ENCODE measurements at regions not wholly inside any gene's neighbourhood (a gene's known extent, or its start where the extent isn't known, plus 50 kb on each side); places are given as distances from the start of the nearest gene placed in this dataset.

DNA sequence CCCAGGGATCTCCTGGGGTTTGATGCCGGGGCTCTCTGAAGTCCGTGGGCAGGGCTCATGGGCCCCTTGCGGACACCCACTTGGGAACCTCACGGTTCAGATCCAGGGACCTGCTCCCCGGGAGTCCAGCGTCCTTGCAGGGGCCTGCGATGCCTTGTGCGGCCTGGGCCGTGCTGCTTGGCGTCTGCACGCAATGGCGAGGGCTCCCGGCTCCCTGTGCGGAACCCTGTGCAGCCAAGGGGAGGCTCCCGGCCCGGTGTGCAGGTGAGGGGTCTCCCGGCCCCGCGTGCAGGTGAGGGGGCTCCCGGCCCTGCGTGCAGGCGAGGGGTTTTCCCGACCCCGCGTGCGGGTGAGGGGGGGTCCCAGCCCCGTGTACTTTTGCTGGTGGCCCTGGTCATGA lies 146.7 kb downstream of the DNAJB6 start:
- TF ChIP-seq, protein P1, sequence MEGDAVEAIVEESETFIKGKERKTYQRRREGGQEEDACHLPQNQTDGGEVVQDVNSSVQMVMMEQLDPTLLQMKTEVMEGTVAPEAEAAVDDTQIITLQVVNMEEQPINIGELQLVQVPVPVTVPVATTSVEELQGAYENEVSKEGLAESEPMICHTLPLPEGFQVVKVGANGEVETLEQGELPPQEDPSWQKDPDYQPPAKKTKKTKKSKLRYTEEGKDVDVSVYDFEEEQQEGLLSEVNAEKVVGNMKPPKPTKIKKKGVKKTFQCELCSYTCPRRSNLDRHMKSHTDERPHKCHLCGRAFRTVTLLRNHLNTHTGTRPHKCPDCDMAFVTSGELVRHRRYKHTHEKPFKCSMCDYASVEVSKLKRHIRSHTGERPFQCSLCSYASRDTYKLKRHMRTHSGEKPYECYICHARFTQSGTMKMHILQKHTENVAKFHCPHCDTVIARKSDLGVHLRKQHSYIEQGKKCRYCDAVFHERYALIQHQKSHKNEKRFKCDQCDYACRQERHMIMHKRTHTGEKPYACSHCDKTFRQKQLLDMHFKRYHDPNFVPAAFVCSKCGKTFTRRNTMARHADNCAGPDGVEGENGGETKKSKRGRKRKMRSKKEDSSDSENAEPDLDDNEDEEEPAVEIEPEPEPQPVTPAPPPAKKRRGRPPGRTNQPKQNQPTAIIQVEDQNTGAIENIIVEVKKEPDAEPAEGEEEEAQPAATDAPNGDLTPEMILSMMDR (conservative IDR thresholded peaks at IDR 0.05; ENCODE audit: low read depth, low read length): no peak
- TF ChIP-seq EZH2phosphoT487 (IDR thresholded peaks at IDR 0.05; ENCODE audit: borderline replicate concordance, low read length) (no peak), EZH2 (IDR thresholded peaks at IDR 0.05; ENCODE audit: low read length, unreplicated experiment) (no peak)
- H3K27ac ChIP-seq (ENCODE audit: low read length): no peak overlapping the region
- no peak overlapping the region for H3K4me2 ChIP-seq (ENCODE audit: low read length)
- peaks cover 4% of the 10 kb centered on the region; the same call in 1 of the 2 replicates for H3K4me1 ChIP-seq (ENCODE audit: insufficient read depth, low read length)
- no peak overlapping the region for H3K9ac ChIP-seq (ENCODE audit: low read length)
- CTCF ChIA-PET: interaction anchor here (0.6 kb wide), 1 partner anchor 9 kb away, joined by 3 read pairs; no protein-coding TSS in a partner anchor
- H3K27me3 ChIP-seq (ENCODE audit: low read length): no peaks in the 10 kb centered on the region
- H2AFZ ChIP-seq (ENCODE audit: low read length): no peak overlapping the region
- no peaks in the 10 kb centered on the region for H3K9me3 ChIP-seq (ENCODE audit: low read length)
- POLR2A ChIA-PET (ENCODE audit: unreplicated experiment): no interaction called here
- DNase-seq (no peak), ATAC-seq (no peak)
- no peaks in the 10 kb centered on the region for H3K9me2 ChIP-seq (replicated peaks; ENCODE audit: low read length)
- no TSS peak for BruUV-seq (replicated peaks)
- intact Hi-C loops (cut with micrococcal nuclease): no loop called here
- no peaks in the 10 kb centered on the region for H3F3A ChIP-seq (ENCODE audit: low read length, unreplicated experiment)
- no peaks in the 10 kb centered on the region for H3K79me2 ChIP-seq (ENCODE audit: low read length)
- no peak overlapping the region for H3K4me3 ChIP-seq (ENCODE audit: low read length)
- H4K20me1 ChIP-seq (ENCODE audit: low read length): no peaks in the 10 kb centered on the region
- no peaks in the 10 kb centered on the region for H3K36me3 ChIP-seq (ENCODE audit: low read depth, low read length)

DNA sequence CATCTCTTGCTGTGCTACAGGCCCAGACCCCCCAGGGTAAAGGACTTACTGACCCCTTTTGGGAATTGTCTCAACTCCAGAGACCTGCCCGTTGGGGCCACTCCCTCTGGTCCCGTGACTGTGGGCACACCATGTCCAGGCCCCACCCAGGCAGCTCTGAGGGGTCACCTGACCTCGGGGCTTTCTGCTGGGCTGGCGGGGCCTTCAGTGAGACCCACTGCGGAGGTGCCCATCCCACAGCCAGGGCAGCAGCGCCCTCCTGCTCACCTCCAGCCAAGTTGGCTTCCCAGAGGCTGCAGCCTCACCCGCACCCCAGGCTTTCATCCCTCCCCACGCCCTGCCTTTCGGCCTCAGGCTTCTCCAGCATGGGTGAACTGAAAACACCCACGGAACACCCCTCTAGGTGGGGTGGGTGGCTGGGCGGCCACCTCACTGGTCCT lies 147.2 kb downstream of the DNAJB6 start:
- no peak overlapping the region for H3K4me2 ChIP-seq (ENCODE audit: low read length)
- no peaks in the 10 kb centered on the region for H4K20me1 ChIP-seq (ENCODE audit: low read length)
- H3K27me3 ChIP-seq (ENCODE audit: low read length): no peaks in the 10 kb centered on the region
- H3K79me2 ChIP-seq (ENCODE audit: low read length): no peaks in the 10 kb centered on the region
- H3F3A ChIP-seq (ENCODE audit: low read length, unreplicated experiment): no peaks in the 10 kb centered on the region
- no peak for DNase-seq
- no peaks in the 10 kb centered on the region for H3K36me3 ChIP-seq (ENCODE audit: low read depth, low read length)
- TF ChIP-seq EZH2 (IDR thresholded peaks at IDR 0.05; ENCODE audit: low read length, unreplicated experiment): no peak
- TF ChIP-seq, protein P1 (conservative IDR thresholded peaks at IDR 0.05; ENCODE audit: low read depth, low read length): no peak
- TF ChIP-seq EZH2phosphoT487 (IDR thresholded peaks at IDR 0.05; ENCODE audit: borderline replicate concordance, low read length): no peak
- H3K9me3 ChIP-seq (ENCODE audit: low read length): no peaks in the 10 kb centered on the region
- no peaks in the 10 kb centered on the region for H3K9me2 ChIP-seq (replicated peaks; ENCODE audit: low read length)
- intact Hi-C loops (cut with micrococcal nuclease): no loop called here
- POLR2A ChIA-PET (ENCODE audit: unreplicated experiment): no interaction called here
- no TSS peak for BruUV-seq (replicated peaks)
- H3K4me3 ChIP-seq (ENCODE audit: low read length): no peak overlapping the region
- peaks cover 8% of the 10 kb centered on the region for H3K4me1 ChIP-seq (ENCODE audit: insufficient read depth, low read length)
- CTCF ChIA-PET: no interaction called here
- H3K27ac ChIP-seq (ENCODE audit: low read length): no peak overlapping the region
- no peak overlapping the region for H2AFZ ChIP-seq (ENCODE audit: low read length)
- ATAC-seq: no peak
- H3K9ac ChIP-seq (ENCODE audit: low read length): no peak overlapping the region

DNA sequence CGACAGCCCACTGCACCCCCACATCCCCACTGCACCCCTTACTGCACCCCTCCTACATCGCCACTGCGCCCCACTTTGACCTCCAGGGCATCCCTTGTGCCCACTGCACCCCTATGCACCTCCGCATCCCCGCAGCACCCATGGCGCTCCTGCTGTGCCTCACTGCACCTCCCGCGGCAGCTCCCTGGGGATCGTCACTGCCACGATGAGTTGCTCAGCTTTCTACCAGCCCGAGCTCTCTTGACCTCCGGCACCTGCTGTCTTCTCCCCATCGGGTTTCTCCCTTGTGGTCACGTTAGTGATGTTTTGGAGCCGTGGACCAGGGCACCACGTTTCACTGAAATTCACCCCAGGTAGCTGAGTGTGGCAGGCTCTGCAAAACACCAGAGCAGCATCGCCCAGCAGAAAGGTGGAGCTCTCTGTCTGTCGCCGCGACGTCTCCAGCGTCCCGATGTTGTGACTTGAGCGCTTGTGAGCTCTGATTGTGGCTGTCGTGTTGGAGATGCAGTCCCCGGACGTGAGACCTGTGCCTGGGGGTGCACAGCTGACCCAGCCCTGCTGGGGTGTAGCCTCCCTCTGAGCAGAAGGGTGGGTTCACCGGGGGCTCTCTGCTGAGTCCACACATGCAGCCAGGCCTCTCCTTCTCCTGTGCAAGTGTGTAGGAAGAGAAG lies 147.7 kb downstream of the DNAJB6 start:
- intact Hi-C loops (cut with micrococcal nuclease): no loop called here
- Histone ChIP-seq H3F3A (ENCODE audit: low read length, unreplicated experiment) (no peaks in the 10 kb centered on the region), H3K4me2 (ENCODE audit: low read length) (no peak overlapping the region), H3K27me3 (ENCODE audit: low read length) (no peaks in the 10 kb centered on the region), H3K4me3 (ENCODE audit: low read length) (no peak overlapping the region), H3K36me3 (ENCODE audit: low read depth, low read length) (no peaks in the 10 kb centered on the region), H3K79me2 (ENCODE audit: low read length) (no peaks in the 10 kb centered on the region), H3K4me1 (ENCODE audit: insufficient read depth, low read length) (peaks cover 8% of the 10 kb centered on the region), H2AFZ (ENCODE audit: low read length) (no peak overlapping the region), H4K20me1 (ENCODE audit: low read length) (no peaks in the 10 kb centered on the region), H3K27ac (ENCODE audit: low read length) (no peak overlapping the region), H3K9me3 (ENCODE audit: low read length) (no peaks in the 10 kb centered on the region), H3K9ac (ENCODE audit: low read length) (no peak overlapping the region), H3K9me2 (replicated peaks; ENCODE audit: low read length) (no peaks in the 10 kb centered on the region)
- POLR2A ChIA-PET (ENCODE audit: unreplicated experiment): no interaction called here
- BruUV-seq (replicated peaks): no TSS peak
- CTCF ChIA-PET: no interaction called here
- ATAC-seq: no peak
- DNase-seq: no peak
- TF ChIP-seq EZH2phosphoT487 (IDR thresholded peaks at IDR 0.05; ENCODE audit: borderline replicate concordance, low read length): no peak
